Brain pericyte (primary cell): ENCODE measurements at regions not wholly inside any gene's neighbourhood (a gene's known extent, or its start where the extent isn't known, plus 50 kb on each side); places are given as distances from the start of the nearest gene placed in this dataset.

ENCODE experiments used
- DNase-seq: peaks from one replicate; pipeline ENCODE4 v3.0.0-alpha.2; 2012; ENCODE audit warnings: low read depth, low spot score

DNA sequence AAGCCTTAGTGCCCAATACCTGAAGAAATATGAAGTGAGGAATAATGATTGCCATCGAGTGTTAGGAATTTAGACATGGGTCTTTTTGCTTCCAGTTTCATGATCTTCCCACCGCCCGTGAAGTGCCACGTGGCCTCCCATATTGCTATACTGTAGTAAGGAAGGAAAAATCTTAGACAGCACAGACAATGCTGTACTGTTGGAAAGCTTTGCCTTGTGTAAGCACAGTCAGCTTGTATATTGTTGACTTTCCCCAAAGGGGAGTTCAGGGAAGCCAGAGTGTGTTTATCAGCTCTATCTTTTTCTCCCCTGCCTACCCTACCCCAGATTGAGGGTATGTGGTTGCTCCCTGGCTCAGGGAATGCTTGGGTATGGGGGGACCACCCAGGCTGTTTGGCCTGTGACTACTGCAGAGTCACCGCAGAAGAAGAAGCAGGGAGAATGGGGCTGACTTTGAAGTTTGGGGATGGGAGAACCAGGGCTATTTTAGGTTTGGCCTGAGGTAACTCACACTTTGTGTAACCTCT lies 161.8 kb upstream of the MEF2C start:
- DNase-seq: no peak

GRCh38 chr5:89043676-89044075 lies 160.7 kb upstream of the MEF2C start:
- no peak for DNase-seq

- DNase-seq: no peak
Measured at GRCh38 chr5:89042746-89043145, 159.8 kb upstream of the MEF2C start.

GRCh38 chr5:89041976-89042375 lies 159.0 kb upstream of the MEF2C start:
- DNase-seq: no peak

DNA sequence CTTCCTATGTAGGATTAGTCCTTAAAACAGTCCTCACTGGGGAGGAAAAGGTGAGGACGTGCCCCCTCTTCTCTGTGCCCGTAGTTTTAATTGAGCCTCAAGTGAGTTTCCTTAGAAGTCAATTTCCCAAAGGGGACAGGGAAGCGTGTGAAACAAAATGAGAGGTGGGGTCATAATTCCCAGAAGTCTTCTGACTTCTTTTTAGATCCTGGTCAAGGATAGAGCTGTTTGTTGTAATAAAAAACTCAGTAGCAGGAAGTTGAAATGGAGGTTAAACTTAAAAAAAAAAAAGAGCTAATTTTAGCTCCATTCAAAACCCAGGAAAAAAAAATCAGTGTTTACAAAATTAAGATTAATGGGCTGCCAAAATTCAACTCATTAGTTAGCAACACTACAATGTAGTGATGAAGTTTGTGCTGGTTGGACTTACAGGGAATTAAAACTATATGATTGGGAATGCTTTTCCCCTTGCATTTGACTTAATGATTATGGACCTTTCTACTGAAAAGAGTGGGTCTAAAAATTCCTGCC lies 158.3 kb upstream of the MEF2C start:
- no peak for DNase-seq

DNA sequence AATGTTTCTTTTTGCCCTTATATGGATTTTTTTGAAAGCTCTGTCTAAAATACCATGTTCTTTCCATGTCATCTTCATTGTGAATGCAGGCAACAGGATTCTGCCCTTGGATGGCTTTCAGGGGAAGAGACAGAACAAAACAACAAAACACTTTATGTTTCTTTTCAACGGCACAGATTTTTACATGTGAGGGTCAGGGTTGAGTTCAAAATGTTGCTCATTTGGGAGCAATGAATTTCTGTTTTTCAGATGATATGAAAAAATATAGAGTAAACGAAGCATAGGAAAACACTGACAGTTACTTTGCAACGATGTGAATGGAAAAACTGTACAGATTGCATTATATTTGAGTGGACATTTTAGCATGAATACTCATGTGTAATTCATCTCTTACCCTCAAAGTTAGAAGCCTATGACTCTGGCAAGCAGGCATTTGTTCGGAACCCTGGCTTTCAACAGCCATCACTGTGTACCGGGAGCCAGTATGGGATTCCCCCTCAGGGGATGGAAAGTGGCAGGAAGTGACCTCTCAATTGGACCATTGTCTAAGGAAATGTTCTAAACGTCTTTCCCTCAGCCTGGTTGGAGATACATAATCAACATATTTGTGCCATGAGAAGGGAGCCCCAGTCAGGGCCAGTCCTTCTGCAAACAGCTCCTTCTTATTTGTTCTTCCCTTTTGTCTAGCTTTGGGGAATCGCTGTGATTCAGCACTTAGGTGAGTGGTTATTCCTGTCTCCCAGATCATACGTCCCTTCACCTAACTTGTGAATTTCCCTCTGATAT lies 153.9 kb upstream of the MEF2C start:
- DNase-seq: no peak

- DNase-seq: no peak
Measured at GRCh38 chr5:89036166-89036565, 153.2 kb upstream of the MEF2C start.

DNA sequence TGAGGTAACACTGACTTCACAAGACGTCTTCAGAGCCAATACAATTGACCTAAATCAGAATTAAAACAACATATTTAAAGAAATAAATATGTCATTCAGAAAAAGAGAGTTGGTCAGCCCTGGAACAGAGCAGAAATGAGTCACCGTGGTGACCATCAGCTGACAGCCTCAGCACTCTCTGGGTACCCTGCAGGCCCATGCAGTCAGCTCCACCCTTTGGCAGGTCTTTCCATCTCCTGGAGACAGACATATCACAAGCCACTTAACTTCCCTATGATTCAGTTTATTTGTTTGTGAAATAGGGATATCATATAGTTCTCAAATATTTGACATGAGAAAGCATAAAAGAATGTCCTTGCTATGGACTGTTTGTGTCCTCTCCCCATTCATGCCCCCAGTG lies 151.6 kb upstream of the MEF2C start:
- DNase-seq: no peak

DNA sequence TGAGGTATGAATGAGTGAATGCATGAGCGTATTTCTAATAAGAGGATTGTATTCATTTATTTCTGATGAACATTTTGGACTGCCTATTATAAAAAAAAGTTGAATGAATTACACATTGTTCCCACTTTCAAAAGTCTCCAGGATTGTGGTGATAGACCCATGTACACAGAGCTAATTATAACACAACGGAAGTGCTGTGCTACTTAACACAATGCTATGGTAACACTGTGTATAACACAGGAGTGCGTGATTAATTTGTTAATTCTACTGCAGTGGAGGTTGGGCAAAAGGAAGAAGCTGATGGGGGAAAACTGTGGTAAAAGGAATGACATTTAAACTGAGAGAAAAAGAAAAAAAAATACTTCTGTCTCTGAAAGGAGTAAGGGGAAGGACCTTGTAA lies 147.8 kb upstream of the MEF2C start:
- DNase-seq: no peak

- DNase-seq: no peak
Measured at GRCh38 chr5:89028595-89029285, 145.8 kb upstream of the MEF2C start.

DNA sequence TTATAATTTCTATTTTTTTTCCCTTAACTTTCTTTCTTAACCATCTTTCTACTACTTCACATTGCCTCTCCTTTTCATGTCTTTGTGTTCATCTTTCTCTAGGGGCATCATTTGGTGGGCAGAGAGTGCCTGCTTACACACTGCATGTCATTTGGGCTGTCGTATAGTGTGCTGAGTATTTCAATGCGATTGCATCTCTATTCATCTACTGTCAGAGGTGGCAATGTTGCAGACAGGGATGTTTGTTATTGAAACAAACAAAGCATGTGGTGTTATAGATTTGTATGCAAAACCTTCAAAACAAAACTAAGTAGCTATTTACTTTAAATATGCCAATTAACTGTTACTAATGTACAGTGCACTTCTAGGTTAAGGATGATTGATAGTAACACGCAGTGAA lies 141.1 kb upstream of the MEF2C start:
- no peak for DNase-seq

- no peak for DNase-seq
Measured at GRCh38 chr5:89020926-89021610, 138.1 kb upstream of the MEF2C start.

DNA sequence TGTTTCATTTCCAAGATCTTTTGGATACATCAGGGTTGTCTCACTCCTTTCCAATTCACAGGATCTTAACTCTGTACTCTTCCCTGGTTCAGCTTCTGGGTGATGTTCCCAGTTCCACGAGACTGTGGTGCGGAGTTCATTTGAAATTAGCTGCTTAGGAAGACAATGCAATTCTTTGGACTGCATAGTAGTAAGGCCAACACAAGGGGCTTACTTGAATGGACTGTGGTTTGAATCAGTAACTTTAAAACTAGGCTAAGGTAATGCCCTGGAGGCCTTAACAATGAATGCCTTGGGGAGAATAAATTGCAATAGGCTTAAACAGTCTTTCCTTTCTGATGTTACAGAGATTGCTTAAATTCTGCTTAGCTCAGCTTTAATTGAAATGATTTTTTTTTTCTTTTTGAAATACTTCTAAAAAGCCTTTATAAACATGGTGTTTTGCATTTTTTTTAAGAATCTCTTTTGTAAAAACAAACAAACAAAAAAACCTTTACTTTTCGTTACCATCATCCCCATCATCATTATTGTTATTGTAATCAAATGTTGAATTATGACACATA lies 133.8 kb upstream of the MEF2C start:
- no peak for DNase-seq

DNA sequence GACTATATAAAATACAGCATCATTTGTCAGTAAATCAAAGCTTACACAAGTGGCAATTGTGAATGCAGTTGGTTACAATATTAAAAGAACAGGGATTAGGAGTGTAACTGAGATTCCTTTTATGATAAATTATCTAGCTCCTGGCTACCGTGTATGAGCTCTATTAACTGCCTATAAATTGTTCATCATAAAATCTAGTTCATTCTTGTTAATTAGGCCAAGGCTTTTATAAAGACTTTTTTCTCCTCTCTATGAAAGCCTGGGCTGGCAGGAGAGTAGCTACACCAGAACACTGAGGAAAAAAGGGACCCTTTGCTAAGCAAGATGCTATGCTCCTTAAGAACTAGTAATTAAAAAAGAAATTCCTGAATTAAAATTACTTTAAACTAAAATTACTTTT lies 132.4 kb upstream of the MEF2C start:
- DNase-seq: no peak

DNA sequence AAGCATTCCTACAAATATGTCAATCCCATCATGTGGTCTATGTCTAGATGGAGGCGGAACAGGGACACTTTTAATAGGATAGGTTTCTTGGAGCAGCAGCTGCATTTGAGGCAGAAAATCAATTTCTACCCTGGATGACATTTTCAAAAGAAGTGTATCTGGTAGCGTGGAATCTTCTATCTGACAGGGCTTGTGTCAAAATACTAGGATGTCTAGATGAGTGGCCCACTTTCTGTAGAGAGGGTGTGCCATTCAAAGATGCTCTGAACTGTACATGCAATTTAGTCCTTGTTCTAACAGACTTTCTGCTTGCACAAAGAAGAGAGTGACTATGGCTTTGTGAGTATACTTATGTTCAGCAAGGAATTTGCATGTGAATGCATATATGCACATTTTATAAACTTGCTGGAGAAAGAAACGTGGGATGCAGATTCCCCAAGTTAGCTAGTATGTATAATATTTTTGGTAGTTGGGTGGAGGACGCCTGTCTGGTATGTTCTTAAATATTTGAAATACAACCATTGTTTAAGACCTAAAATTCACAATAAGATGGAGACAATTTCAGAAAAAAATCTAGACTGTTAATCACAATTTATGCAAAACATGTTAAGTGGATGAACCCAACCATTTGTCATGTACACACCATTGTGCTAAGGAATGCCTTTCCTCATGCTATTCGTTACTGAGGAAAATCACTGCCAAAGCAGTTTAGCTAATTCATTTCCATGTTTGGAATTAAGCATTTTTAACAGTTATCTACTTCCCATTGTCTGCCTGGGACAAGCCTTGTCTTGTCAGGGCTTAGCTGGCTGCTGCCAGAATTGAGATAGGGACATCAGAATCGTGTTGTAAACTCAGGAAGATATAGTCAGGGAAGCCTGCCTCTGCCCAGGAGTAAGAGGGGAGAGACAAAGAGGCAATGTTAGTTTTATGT lies 129.1 kb upstream of the MEF2C start:
- DNase-seq: no peak

GRCh38 chr5:89010512-89010911 lies 127.5 kb upstream of the MEF2C start:
- DNase-seq: no peak

GRCh38 chr5:89008291-89008690 lies 125.3 kb upstream of the MEF2C start:
- no peak for DNase-seq

GRCh38 chr5:89005990-89006389 lies 123.0 kb upstream of the MEF2C start:
- DNase-seq: no peak

DNA sequence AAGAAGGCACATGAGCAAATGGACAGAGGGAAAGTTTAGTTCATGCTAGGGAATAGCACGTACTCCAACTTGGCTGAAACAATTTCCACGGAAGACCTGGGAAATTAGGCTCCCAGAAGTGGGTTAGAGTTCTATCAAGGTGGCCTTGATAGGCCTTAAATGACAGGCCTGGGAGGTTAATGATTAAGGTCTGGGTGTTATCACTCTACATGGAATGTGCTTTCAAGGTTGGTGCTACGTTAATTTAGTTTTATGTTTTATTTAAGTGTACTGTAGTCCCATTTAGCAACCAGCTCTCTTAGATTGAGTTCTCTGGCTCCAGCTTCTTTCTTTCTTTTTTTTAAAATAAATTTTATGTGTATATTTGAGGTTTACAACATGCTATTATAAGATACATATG lies 121.4 kb upstream of the MEF2C start:
- DNase-seq: no peak

DNA sequence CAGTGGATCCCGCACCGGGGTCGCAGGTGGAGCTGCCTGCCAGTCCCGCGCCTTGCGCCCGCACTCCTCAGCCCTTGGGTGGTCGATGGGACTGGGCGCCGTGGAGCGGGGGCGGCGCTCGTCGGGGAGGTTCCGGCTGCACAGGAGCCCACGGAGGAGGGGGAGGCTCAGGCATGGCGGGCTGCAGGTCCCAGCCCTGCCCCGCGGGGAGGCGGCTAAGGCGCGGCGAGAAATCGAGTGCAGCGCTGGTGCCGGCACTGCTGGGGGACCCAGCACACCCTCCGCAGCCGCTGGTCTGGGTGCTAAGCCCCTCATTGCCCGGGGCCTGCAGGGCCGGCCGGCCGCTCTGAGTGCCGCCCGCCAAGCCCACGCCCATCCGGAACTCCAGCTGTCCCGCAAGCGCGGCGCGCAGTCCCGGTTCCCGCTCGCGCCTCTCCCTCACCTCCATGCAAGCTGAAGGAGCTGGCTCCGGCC lies 120.6 kb upstream of the MEF2C start:
- no peak for DNase-seq

- DNase-seq: no peak
Measured at GRCh38 chr5:88999853-89000252, 116.9 kb upstream of the MEF2C start.
